Calu3 (cell line): ENCODE measurements at regions not wholly inside any gene's neighbourhood (a gene's known extent, or its start where the extent isn't known, plus 50 kb on each side); places are given as distances from the start of the nearest gene placed in this dataset.

ENCODE experiments used
- BruUV-seq: library from RNA; stranded (reverse); fragments of 400-500 nt; replicated peaks from 2 replicates; lab custom pipeline; 2021; lab: Mats Ljungman, UMichigan
- CTCF ChIA-PET: fragments of 300-600 bp; sonication (Branson Sonifier 250); formaldehyde crosslinking; loops from one replicate; lab custom pipeline; 2022; ENCODE audit warnings: antibody characterized with exemption; lab: Charles Lee
- DNase-seq: peaks from one replicate; pipeline ENCODE4 v3.0.0; 2022
- H3K27ac Mint-ChIP-seq: one replicate; pipeline ENCODE4 v1.8.0; 2022; ENCODE audit warnings: mixed read lengths; ENCODE audit not compliant: unreplicated experiment
- H3K27me3 Mint-ChIP-seq: one replicate; pipeline ENCODE4 v1.8.0; 2022; ENCODE audit warnings: mixed read lengths; ENCODE audit not compliant: unreplicated experiment
- H3K36me3 Mint-ChIP-seq: one replicate; pipeline ENCODE4 v1.8.0; 2022; ENCODE audit warnings: mild to moderate bottlenecking, moderate library complexity, mixed read lengths; ENCODE audit not compliant: insufficient read depth, unreplicated experiment
- H3K4me1 Mint-ChIP-seq: one replicate; pipeline ENCODE4 v1.8.0; 2022; ENCODE audit warnings: mild to moderate bottlenecking, low read depth, mixed read lengths; ENCODE audit not compliant: unreplicated experiment
- H3K4me3 Mint-ChIP-seq: one replicate; pipeline ENCODE4 v1.8.0; 2022; ENCODE audit warnings: mild to moderate bottlenecking, low read depth, moderate library complexity, mixed read lengths; ENCODE audit not compliant: unreplicated experiment
- H3K9me3 Mint-ChIP-seq: one replicate; pipeline ENCODE4 v1.8.0; 2022; ENCODE audit warnings: low read depth, mixed read lengths; ENCODE audit not compliant: unreplicated experiment
- intact Hi-C: fragments of 100-400 bp; cut with micrococcal nuclease; formaldehyde crosslinking; loops from one replicate; pipeline ENCODE4 v1.10.0; 2022; ENCODE audit not compliant: unreplicated experiment
- TF ChIP-seq, protein P1 (sequence below): fragments of 200-600 bp; IDR thresholded peaks from one replicate; pipeline ENCODE4 v1.8.0; 2022; ENCODE audit warnings: antibody characterized with exemption; ENCODE audit not compliant: unreplicated experiment

GRCh38 chr18:33878213-33878612 lies 300.2 kb downstream of the ASXL3 start:
- Mint-ChIP-seq H3K27ac (no peak overlapping the region), H3K9me3 (no peaks in the 10 kb centered on the region), H3K4me1 (no peaks in the 10 kb centered on the region), H3K4me3 (no peak overlapping the region), H3K36me3 (no peaks in the 10 kb centered on the region), H3K27me3 (no peaks in the 10 kb centered on the region)
- intact Hi-C loops = no loop called here
- no peak for DNase-seq
- TF ChIP-seq, protein P1, sequence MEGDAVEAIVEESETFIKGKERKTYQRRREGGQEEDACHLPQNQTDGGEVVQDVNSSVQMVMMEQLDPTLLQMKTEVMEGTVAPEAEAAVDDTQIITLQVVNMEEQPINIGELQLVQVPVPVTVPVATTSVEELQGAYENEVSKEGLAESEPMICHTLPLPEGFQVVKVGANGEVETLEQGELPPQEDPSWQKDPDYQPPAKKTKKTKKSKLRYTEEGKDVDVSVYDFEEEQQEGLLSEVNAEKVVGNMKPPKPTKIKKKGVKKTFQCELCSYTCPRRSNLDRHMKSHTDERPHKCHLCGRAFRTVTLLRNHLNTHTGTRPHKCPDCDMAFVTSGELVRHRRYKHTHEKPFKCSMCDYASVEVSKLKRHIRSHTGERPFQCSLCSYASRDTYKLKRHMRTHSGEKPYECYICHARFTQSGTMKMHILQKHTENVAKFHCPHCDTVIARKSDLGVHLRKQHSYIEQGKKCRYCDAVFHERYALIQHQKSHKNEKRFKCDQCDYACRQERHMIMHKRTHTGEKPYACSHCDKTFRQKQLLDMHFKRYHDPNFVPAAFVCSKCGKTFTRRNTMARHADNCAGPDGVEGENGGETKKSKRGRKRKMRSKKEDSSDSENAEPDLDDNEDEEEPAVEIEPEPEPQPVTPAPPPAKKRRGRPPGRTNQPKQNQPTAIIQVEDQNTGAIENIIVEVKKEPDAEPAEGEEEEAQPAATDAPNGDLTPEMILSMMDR = no peak
- CTCF ChIA-PET = no interaction called here
- BruUV-seq = no TSS peak

- H3K4me3 Mint-ChIP-seq = no peak overlapping the region
- H3K36me3 Mint-ChIP-seq = no peaks in the 10 kb centered on the region
- TF ChIP-seq, protein P1 = no peak
- no peaks in the 10 kb centered on the region for H3K4me1 Mint-ChIP-seq
- BruUV-seq = no TSS peak
- CTCF ChIA-PET = no interaction called here
- intact Hi-C loops = no loop called here
- no peak for DNase-seq
- no peaks in the 10 kb centered on the region for H3K9me3 Mint-ChIP-seq
- H3K27me3 Mint-ChIP-seq = no peaks in the 10 kb centered on the region
- H3K27ac Mint-ChIP-seq = no peak overlapping the region
Observed at GRCh38 chr18:33875029-33875565, 297.1 kb downstream of the ASXL3 start.

DNA sequence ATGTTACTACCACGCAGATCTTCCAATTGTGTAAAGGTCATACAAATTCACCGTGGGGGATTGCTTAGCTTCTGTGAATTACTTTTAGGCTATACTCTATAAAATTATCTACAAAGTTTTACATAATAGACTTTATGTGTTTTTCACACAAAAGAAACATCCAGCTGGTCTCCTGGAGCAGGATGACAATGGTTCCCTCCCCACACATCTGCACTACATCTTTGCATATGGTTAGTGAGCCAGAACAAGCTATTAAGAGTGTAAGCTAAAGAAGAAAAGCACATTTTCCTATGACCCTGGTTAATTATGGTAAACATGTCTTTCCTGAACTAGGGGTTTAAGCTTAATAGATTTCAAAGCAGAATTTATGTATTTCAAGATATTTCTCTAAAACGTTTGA lies 295.1 kb downstream of the ASXL3 start:
- no peak overlapping the region for H3K4me3 Mint-ChIP-seq
- BruUV-seq = no TSS peak
- CTCF ChIA-PET = no interaction called here
- H3K36me3 Mint-ChIP-seq = no peaks in the 10 kb centered on the region
- no peaks in the 10 kb centered on the region for H3K9me3 Mint-ChIP-seq
- TF ChIP-seq, protein P1 = no peak
- H3K27ac Mint-ChIP-seq = no peak overlapping the region
- H3K4me1 Mint-ChIP-seq = no peaks in the 10 kb centered on the region
- no peak for DNase-seq
- intact Hi-C loops = no loop called here
- H3K27me3 Mint-ChIP-seq = no peaks in the 10 kb centered on the region

GRCh38 chr18:33871363-33872025 lies 293.5 kb downstream of the ASXL3 start:
- Mint-ChIP-seq H3K4me3 (no peak overlapping the region), H3K27ac (no peak overlapping the region), H3K9me3 (no peaks in the 10 kb centered on the region), H3K4me1 (no peaks in the 10 kb centered on the region), H3K36me3 (no peaks in the 10 kb centered on the region), H3K27me3 (no peaks in the 10 kb centered on the region)
- CTCF ChIA-PET = no interaction called here
- TF ChIP-seq, protein P1 = no peak
- BruUV-seq = no TSS peak
- no peak for DNase-seq
- intact Hi-C loops = loop anchor here (1.0 kb wide), 1 partner anchor 12 kb away; no protein-coding TSS in a partner anchor
